ENCODE measurements at regions not wholly inside any gene's neighbourhood (a gene's known extent, or its start where the extent isn't known, plus 50 kb on each side); places are given as distances from the start of the nearest gene placed in this dataset.

DNA sequence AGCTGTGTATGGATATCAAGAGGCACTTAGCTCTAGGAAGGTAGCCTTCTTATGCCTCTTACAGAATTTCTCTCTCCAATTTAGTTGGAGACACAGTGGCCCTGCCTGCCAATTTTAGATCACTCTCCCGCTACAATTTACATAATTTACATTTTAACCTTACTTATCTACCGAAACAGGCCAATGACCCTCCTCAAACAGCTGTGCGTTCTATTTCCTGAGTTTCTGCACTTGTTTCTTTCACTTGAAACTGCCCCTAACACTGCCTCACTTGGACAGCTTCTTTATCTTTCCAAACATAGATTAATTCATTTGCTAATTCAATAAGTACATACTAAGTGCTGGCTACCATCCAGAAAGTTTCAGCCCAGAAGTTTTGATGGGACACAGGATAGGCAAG, 52.9 kb upstream of the HDDC2 start:
- H3K79me2 ChIP-seq (ENCODE audit: low read length) = no peaks in the 10 kb centered on the region

DNA sequence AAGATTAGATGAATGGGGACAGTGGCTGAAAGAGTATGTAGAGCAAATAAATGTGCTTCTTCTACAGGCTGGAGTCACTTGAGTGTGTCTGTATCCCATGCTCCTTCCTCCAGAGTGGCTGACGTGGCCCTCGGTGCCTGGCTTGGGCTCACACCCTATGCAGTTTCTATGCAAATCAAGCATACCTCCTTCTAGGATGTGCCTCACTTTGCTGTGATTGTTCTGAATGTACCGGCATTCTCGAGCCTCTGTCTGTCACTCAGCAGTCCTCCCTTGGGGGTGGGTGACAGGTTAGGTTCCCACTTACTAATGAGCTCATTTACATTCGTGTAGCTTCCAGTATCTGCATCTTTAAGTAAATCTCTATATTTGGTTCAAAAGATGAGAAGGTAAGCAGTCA, 55.1 kb upstream of the HDDC2 start:
- Histone ChIP-seq H3K4me1 (ENCODE audit: low read length) (no peaks in the 10 kb centered on the region), H3K4me3 (ENCODE audit: low read length) (no peak overlapping the region), H3K9ac (ENCODE audit: low read length) (no peak overlapping the region), H3K4me2 (ENCODE audit: low read length) (no peak overlapping the region), H4K20me1 (ENCODE audit: insufficient read depth, low read length) (no peaks in the 10 kb centered on the region), H3K9me3 (ENCODE audit: insufficient read depth, low read length) (no peaks in the 10 kb centered on the region), H3K36me3 (replicated peaks; ENCODE audit: low read depth, low read length) (no peaks in the 10 kb centered on the region), H2AFZ (ENCODE audit: low read depth, low read length) (no peak overlapping the region), H3K27me3 (ENCODE audit: low read depth, low read length) (0 out of 2 replicates have a peak, but pooled peaks cover 3% of the 10 kb centered on the region), H3K27ac (ENCODE audit: low read length) (no peak overlapping the region), H3K79me2 (ENCODE audit: low read length) (no peaks in the 10 kb centered on the region)
- no peak for TF ChIP-seq EZH2phosphoT487 (IDR thresholded peaks at IDR 0.05; ENCODE audit: low read depth)
- TF ChIP-seq, protein P1, sequence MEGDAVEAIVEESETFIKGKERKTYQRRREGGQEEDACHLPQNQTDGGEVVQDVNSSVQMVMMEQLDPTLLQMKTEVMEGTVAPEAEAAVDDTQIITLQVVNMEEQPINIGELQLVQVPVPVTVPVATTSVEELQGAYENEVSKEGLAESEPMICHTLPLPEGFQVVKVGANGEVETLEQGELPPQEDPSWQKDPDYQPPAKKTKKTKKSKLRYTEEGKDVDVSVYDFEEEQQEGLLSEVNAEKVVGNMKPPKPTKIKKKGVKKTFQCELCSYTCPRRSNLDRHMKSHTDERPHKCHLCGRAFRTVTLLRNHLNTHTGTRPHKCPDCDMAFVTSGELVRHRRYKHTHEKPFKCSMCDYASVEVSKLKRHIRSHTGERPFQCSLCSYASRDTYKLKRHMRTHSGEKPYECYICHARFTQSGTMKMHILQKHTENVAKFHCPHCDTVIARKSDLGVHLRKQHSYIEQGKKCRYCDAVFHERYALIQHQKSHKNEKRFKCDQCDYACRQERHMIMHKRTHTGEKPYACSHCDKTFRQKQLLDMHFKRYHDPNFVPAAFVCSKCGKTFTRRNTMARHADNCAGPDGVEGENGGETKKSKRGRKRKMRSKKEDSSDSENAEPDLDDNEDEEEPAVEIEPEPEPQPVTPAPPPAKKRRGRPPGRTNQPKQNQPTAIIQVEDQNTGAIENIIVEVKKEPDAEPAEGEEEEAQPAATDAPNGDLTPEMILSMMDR (IDR thresholded peaks at IDR 0.05; ENCODE audit: low read depth, low read length) = no peak

More for the DNA sequence above, 52.9 kb upstream of the HDDC2 start:
- no peaks in the 10 kb centered on the region for H3K9me3 ChIP-seq (ENCODE audit: insufficient read depth, low read length)
- H3K27ac ChIP-seq (ENCODE audit: low read length) = no peak overlapping the region
- no peak overlapping the region for H3K9ac ChIP-seq (ENCODE audit: low read length)
- H4K20me1 ChIP-seq (ENCODE audit: insufficient read depth, low read length) = no peaks in the 10 kb centered on the region
- 0 out of 2 replicates have a peak, but pooled peaks cover 3% of the 10 kb centered on the region for H3K27me3 ChIP-seq (ENCODE audit: low read depth, low read length)
- H3K36me3 ChIP-seq (replicated peaks; ENCODE audit: low read depth, low read length) = no peaks in the 10 kb centered on the region
- no peak overlapping the region for H2AFZ ChIP-seq (ENCODE audit: low read depth, low read length)
- no peaks in the 10 kb centered on the region for H3K4me1 ChIP-seq (ENCODE audit: low read length)
- TF ChIP-seq, protein P1 (IDR thresholded peaks at IDR 0.05; ENCODE audit: low read depth, low read length) = no peak
- TF ChIP-seq EZH2phosphoT487 (IDR thresholded peaks at IDR 0.05; ENCODE audit: low read depth) = no peak
- no peak overlapping the region for H3K4me3 ChIP-seq (ENCODE audit: low read length)
- H3K4me2 ChIP-seq (ENCODE audit: low read length) = no peak overlapping the region

DNA sequence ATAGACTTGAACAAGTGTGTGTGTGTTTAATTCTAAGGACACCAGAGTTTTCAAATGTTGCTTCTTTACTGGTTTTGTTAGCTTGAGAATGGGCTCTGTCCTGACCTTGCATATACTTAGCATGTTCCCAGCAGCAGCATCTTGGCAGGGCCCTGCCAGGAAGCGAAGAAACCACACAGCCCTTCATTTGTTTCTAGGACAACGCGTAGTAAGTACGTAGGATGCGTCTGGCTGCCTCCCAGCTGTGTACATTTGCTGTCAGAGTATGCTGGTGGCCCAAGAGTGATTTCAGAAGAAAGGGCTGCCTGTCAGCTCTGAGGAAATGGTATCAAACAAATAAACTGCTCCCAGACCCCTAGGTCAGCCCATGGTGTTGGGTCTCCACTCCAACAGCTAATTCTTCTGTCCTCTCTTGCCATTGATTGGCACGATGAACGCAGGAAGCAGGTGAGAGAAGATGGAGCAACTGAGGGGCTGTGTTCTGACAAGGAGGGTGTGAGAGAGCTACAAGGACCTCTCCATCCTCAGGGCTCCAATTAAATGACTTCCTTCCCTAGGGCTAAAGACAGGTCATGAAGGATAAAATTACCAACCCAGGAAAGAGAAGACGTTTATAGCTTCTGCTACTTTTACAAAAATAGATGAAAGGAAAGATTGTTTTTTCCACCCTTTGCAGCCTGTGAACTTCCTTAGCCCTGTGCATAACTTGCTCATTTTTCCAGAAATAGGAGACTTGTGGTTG, 55.9 kb upstream of the HDDC2 start:
- H3K27ac ChIP-seq (ENCODE audit: low read length) = no peak overlapping the region
- no peak overlapping the region for H2AFZ ChIP-seq (ENCODE audit: low read depth, low read length)
- H3K4me2 ChIP-seq (ENCODE audit: low read length) = no peak overlapping the region
- no peaks in the 10 kb centered on the region for H4K20me1 ChIP-seq (ENCODE audit: insufficient read depth, low read length)
- no peaks in the 10 kb centered on the region for H3K79me2 ChIP-seq (ENCODE audit: low read length)
- H3K9ac ChIP-seq (ENCODE audit: low read length) = no peak overlapping the region
- H3K4me3 ChIP-seq (ENCODE audit: low read length) = no peak overlapping the region
- H3K4me1 ChIP-seq (ENCODE audit: low read length) = no peaks in the 10 kb centered on the region
- no peaks in the 10 kb centered on the region for H3K36me3 ChIP-seq (replicated peaks; ENCODE audit: low read depth, low read length)
- TF ChIP-seq EZH2phosphoT487 (IDR thresholded peaks at IDR 0.05; ENCODE audit: low read depth) = no peak
- H3K27me3 ChIP-seq (ENCODE audit: low read depth, low read length) = 0 out of 2 replicates have a peak, but pooled peaks cover 3% of the 10 kb centered on the region
- H3K9me3 ChIP-seq (ENCODE audit: insufficient read depth, low read length) = no peaks in the 10 kb centered on the region

DNA sequence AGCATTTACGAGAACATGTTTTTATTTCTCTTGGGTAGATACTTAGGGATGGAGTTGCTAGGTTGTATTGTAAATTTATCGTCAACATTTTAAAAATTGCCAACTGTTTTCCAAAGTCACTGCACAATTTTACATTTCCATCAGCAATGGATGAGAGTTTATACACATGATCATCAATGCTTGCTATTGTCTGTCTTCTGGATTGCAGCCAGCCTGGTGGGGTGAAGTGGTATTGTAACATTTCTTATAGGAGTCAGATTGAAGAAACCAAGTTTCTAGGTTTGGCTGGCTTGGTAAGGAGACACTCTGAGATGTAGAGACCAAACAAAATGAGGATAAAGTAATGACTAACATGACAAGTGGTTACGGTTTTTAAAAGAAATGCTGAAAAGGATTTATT, 57.1 kb upstream of the HDDC2 start:
- H3K4me2 ChIP-seq (ENCODE audit: low read length) = no peak overlapping the region
- no peak overlapping the region for H3K27ac ChIP-seq (ENCODE audit: low read length)
- TF ChIP-seq EZH2phosphoT487 (IDR thresholded peaks at IDR 0.05; ENCODE audit: low read depth) = no peak
- TF ChIP-seq, protein P1 (IDR thresholded peaks at IDR 0.05; ENCODE audit: low read depth, low read length) = no peak
- no peak overlapping the region for H2AFZ ChIP-seq (ENCODE audit: low read depth, low read length)
- H3K27me3 ChIP-seq (ENCODE audit: low read depth, low read length) = 0 out of 2 replicates have a peak, but pooled peaks cover 3% of the 10 kb centered on the region
- H3K9me3 ChIP-seq (ENCODE audit: insufficient read depth, low read length) = no peaks in the 10 kb centered on the region
- no peak overlapping the region for H3K4me3 ChIP-seq (ENCODE audit: low read length)
- no peaks in the 10 kb centered on the region for H4K20me1 ChIP-seq (ENCODE audit: insufficient read depth, low read length)
- no peaks in the 10 kb centered on the region for H3K36me3 ChIP-seq (replicated peaks; ENCODE audit: low read depth, low read length)
- H3K4me1 ChIP-seq (ENCODE audit: low read length) = no peaks in the 10 kb centered on the region
- no peaks in the 10 kb centered on the region for H3K79me2 ChIP-seq (ENCODE audit: low read length)
- H3K9ac ChIP-seq (ENCODE audit: low read length) = no peak overlapping the region

All from OCI-LY3 (cell line).